RWPE1 (cell line): ENCODE measurements at regions not wholly inside any gene's neighbourhood (a gene's known extent, or its start where the extent isn't known, plus 50 kb on each side); places are given as distances from the start of the nearest gene placed in this dataset.

ENCODE experiments used
- CTCF ChIA-PET: fragments of 350-600 bp; sonication (Branson Sonifier 250); formaldehyde crosslinking; extraction: SDS; loops from one replicate; lab custom pipeline; 2021; lab: Yijun Ruan, JAX
- POLR2A ChIA-PET: fragments of 400-600 bp; formaldehyde crosslinking; extraction: SDS; loops from one replicate; lab custom pipeline; 2020; ENCODE audit warnings: antibody characterized with exemption; ENCODE audit not compliant: low non-redundant PET; lab: Yijun Ruan, JAX
- DNase-seq: peaks from one replicate; pipeline ENCODE4 v3.0.0; 2012; ENCODE audit warnings: low spot score
- H3K27ac ChIP-seq: fragments of 450-650 bp; 2 replicates; pipeline ENCODE4 v1.5.1; 2017
- CTCF ChIP-seq: fragments of 450-650 bp; conservative IDR thresholded peaks from 2 replicates; pipeline ENCODE4 v1.5.1; 2017; ENCODE audit warnings: low read depth, mild to moderate bottlenecking

- no peak overlapping the region for H3K27ac ChIP-seq
- TF ChIP-seq CTCF: no peak
- ChIA-PET CTCF (no interaction called here), POLR2A (no interaction called here)
- DNase-seq: no peak
These were observed 350.8 kb downstream of the FBXO8 start for GRCh38 chr4:173932701-173933100.

- H3K27ac ChIP-seq: no peak overlapping the region
These were observed 353.0 kb downstream of the FBXO8 start for GRCh38 chr4:173930329-173930967.

GRCh38 chr4:173929921-173930320 lies 353.5 kb downstream of the FBXO8 start:
- no peak for DNase-seq
- TF ChIP-seq CTCF: no peak
- CTCF ChIA-PET: no interaction called here
- no peak overlapping the region for H3K27ac ChIP-seq
- POLR2A ChIA-PET: no interaction called here

More at GRCh38 chr4:173930329-173930967, 353.0 kb downstream of the FBXO8 start:
- TF ChIP-seq CTCF: no peak
- ChIA-PET POLR2A (no interaction called here), CTCF (no interaction called here)
- DNase-seq: no peak

- no peak overlapping the region for H3K27ac ChIP-seq
- CTCF ChIA-PET: no interaction called here
- TF ChIP-seq CTCF: no peak
- no peak for DNase-seq
- POLR2A ChIA-PET: no interaction called here
These were observed 358.9 kb downstream of the FBXO8 start for GRCh38 chr4:173924561-173924960.

- DNase-seq: no peak
- H3K27ac ChIP-seq: no peak overlapping the region
- CTCF ChIA-PET: no interaction called here
- TF ChIP-seq CTCF: no peak
- POLR2A ChIA-PET: no interaction called here
These were observed 363.6 kb downstream of the FBXO8 start for GRCh38 chr4:173919861-173920260.

GRCh38 chr4:173919196-173919595 lies 364.3 kb downstream of the FBXO8 start:
- TF ChIP-seq CTCF: no peak
- no peak overlapping the region for H3K27ac ChIP-seq
- POLR2A ChIA-PET: no interaction called here
- no peak for DNase-seq
- CTCF ChIA-PET: no interaction called here
